Effector CD4-positive, alpha-beta T cell (primary cell): ENCODE measurements at regions not wholly inside any gene's neighbourhood (a gene's known extent, or its start where the extent isn't known, plus 50 kb on each side); places are given as distances from the start of the nearest gene placed in this dataset.
"Not testable (repeated sequence)": the region's sequence is repeated elsewhere in the genome, so short reads cannot be mapped to it uniquely, and the experiment has no call there.

Experiments
- DNase-seq: peaks from one replicate; pipeline ENCODE4 v3.0.0-alpha.2; 2020

- DNase-seq, result no peak
Measured at GRCh38 chr1:219430419-219430818, 182.5 kb downstream of the ZC3H11B start.

GRCh38 chr1:219428651-219429050, 184.3 kb downstream of the ZC3H11B start:
- no peak for DNase-seq

GRCh38 chr1:219427989-219428388, 184.9 kb downstream of the ZC3H11B start:
- DNase-seq, result no peak

GRCh38 chr1:219427403-219427802, 185.5 kb downstream of the ZC3H11B start:
- no peak for DNase-seq

GRCh38 chr1:219422811-219423598, 189.9 kb downstream of the ZC3H11B start:
- DNase-seq, result no peak

GRCh38 chr1:219420913-219421312, 192.0 kb downstream of the ZC3H11B start:
- no peak for DNase-seq

- no peak for DNase-seq
Measured at GRCh38 chr1:219419860-219420259, 193.0 kb downstream of the ZC3H11B start.

GRCh38 chr1:219419065-219419464, 193.8 kb downstream of the ZC3H11B start:
- DNase-seq, result no peak

- no peak for DNase-seq
Measured at GRCh38 chr1:219417610-219418009, 195.3 kb downstream of the ZC3H11B start.

- DNase-seq, result peak; percentile 34
Measured at GRCh38 chr1:219416598-219417238, 196.2 kb downstream of the ZC3H11B start.

- no peak for DNase-seq
Measured at GRCh38 chr1:219415915-219416314, 197.0 kb downstream of the ZC3H11B start.

GRCh38 chr1:219415433-219415832, 197.5 kb downstream of the ZC3H11B start:
- DNase-seq, result no peak

GRCh38 chr1:219414250-219414649, 198.7 kb downstream of the ZC3H11B start:
- DNase-seq, result no peak

- no peak for DNase-seq
Measured at GRCh38 chr1:219413536-219413935, 199.4 kb downstream of the ZC3H11B start.

- DNase-seq, result no peak
Measured at GRCh38 chr1:219412772-219413171, 200.1 kb downstream of the ZC3H11B start.

- DNase-seq, result not testable (repeated sequence)
Measured at GRCh38 chr1:219410721-219411120, 202.2 kb downstream of the ZC3H11B start.

GRCh38 chr1:219405531-219406331, 207.2 kb downstream of the ZC3H11B start:
- DNase-seq, result no peak

- no peak for DNase-seq
Measured at GRCh38 chr1:219404629-219405028, 208.3 kb downstream of the ZC3H11B start.

- DNase-seq, result no peak
Measured at GRCh38 chr1:219402925-219403324, 210.0 kb downstream of the ZC3H11B start.

- no peak for DNase-seq
Measured at GRCh38 chr1:219401724-219402625, 210.9 kb downstream of the ZC3H11B start.

- no peak for DNase-seq
Measured at GRCh38 chr1:219399446-219399845, 213.5 kb downstream of the ZC3H11B start.

GRCh38 chr1:219398815-219399396, 214.0 kb downstream of the ZC3H11B start:
- DNase-seq, result no peak
